DMS79 (cell line): ENCODE measurements at regions not wholly inside any gene's neighbourhood (a gene's known extent, or its start where the extent isn't known, plus 50 kb on each side); places are given as distances from the start of the nearest gene placed in this dataset.
"Not testable (repeated sequence)": the region's sequence is repeated elsewhere in the genome, so short reads cannot be mapped to it uniquely, and the experiment has no call there.

ENCODE experiments used
- DNase-seq: peaks from one replicate; lab custom pipeline; 2025; lab: John Stamatoyannopoulos, UW

DNA sequence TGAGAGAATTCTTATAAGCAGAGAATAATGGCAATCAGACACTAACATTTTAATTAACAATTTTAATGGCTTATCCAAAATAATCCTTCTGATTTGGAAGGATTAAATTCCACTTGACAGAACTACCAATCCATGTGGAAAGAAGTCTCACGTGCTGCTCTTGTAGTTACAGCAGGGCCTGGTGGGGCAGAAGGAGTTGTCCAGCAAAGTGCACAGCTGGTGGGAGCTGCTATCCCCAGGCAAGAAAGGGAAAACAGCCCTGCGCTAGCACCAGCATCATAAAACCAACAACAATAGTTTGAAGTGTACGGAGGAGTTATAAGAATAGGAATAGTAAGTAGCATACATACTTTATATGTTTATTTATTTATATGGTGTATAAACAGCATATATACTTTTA is 127.4 kb upstream of the TRIM2 start:
- DNase-seq: no peak

DNA sequence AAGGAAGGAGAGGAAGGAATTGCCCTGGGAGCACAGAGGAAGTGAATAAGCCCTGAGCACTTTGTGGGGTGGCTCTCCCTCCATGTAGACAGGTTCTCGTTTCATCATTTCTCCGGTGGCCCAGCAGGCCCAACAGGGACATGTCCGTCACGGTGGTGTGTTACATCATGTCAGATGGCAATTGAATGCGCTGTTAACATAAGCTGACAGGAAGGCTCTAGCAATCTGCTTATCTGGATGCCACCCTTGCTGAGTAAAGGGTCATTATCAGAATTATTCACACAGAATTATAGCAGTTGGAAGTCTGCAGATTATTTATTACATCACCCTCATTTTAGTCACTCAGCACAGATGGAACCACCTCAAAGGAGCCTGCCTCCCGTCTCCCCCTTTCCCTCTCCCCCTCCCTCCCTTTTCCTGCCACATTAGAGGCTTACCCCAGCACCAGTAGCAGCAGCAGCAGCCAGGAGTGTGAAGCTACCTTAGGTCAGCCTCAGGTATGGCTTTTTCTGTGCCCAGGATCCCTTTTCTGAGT is 124.3 kb upstream of the TRIM2 start:
- no peak for DNase-seq

DNA sequence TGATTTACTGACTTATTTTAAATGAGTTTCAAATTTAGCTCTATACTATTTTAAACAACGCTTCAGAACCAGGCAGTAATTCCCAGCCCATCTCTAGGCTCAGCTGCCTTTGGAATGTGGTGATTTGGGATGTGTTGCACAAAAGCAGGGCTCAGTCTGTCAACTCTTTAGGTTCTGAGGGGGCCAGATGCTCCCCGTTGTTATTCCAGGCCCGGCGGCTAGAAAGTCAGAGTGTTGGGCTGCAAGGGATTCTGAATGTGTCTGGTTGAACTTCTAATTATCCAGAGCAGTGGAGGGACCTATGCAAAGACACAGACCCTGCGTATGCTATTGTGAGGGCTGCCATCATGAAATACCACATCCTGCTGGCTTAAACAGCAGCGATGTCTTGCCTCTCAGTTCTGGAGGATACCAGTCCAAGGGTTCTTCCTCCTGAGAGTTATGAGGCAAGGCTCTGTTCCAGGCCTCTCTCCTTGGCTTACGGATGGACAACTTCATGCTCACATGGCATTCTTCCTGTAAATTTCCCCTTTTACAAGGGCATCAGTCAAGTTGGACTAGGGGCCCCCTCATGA is 123.2 kb upstream of the TRIM2 start:
- DNase-seq: no peak

DNA sequence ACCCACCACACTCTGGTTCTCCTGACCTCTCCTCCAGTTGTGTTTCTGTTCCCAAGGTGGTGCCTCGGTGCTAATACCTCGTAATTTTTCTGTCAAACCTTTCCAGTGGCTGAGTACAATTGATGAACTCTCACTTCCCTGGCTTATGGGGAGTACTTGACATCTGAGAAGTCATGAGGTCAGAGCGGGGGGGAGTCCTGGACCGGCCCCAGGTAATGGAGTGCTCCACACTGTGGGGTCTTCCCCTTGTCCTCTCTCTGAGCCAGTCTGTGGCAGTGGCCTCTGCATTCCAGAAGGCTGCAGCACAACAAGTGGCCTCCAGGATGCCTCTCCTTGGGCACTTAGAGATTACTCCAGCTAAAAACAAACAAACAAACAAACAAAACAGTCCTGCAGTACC is 122.5 kb upstream of the TRIM2 start:
- DNase-seq: no peak

DNA sequence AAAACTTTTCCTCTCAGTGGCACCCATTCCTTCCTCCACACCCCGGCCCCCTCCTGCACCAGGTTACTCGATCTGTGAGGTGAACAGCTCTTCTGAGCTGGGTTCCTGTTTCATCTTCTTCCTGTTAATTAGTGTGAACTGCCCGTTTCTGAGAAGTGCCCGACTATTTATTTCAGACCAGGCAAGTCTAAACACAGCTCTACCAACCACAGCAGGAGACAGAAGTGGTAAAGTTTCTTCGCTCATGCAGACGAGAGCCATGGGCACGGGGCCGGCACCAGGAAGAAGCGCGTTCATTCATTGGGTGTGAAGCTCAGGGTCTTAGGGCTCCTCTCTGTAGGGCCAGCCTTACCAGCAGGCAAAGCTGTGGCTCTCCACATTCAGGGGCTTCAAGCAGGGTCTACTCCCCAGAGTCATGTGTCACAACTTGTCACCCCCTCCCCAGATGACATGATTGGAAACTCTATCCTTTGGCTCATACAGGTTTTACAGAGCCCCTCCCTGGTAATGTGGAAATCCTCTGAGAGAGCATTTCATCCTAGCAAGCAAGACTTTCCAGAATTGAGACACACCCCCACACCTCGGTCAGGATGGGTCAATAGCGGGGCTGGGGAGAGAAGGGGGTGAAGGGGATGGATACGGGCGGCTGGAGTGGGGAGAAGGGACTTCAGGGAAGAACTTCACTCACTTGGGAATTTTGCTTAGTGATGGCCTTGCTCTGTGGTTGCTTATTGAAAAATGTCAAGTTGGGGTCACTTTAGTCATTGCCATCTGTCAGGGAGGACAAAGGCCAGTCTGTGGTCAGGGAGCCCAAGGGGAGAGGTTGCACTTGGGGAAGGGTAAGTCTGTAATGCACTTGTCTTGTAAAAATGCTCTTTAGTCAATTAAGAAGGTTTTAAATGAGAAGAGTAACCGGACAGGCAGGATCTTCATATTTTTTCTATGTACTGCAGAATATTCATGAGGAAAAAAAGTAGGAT is 121.6 kb upstream of the TRIM2 start:
- DNase-seq: peak; percentile 60

DNA sequence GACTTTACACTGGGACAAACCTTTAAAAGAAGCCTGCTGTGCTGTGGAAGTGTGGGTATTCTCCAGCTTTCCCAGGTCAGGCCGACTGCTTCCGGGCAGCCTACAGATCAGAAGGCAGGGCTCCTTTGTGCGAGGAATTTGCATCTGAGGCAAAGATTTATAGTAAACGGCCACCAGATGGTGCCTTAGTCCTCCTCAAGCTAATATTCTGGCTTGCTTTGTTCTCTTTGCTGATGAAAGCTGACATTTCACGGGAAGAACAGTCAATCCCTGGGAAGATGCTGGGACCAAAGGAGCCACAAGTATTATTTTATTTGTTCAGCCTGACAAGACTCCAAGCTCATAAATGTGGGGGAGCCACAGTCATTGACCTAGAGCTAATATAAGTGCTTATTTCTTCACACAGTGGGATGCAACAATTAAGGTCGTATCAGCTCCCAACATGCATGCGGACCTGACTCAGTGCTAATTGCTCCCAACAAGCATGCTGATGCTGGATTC is 120.7 kb upstream of the TRIM2 start:
- DNase-seq: peak; percentile 46

DNA sequence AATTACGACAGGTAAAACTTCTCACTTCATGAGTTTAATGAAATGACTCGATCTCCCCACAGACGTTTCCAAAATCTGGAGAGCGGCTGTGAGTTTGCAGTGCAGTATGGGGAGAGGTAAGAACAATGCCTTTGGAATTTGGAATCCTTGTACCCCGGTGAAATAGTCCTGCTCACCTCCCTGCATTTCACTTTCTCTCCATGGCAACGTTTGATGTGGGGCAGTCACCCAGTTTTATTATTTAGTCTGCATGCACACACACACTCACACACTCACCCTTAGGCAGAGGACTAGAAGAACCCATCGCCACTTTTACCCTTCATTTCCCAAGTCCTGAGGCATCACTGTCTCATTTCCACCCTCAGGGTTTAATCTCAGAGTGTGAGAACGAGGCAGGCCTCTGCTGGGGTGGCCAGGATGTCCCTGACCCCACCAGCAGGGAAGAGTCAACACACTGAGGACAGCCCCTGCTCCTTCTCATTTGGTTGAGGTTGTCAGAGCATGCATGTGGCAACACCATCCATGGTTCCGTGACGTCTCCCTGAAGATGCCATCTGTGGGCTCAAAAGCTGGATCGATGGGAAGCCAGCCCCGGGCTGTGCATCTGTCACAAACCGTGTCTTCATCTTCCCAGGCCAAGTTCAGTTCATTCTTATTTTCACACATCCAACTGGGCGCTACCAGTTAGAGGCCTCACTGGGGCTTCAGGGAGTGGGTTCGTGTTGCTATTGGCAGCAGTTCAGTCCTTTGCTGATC is 119.8 kb upstream of the TRIM2 start:
- no peak for DNase-seq

DNA sequence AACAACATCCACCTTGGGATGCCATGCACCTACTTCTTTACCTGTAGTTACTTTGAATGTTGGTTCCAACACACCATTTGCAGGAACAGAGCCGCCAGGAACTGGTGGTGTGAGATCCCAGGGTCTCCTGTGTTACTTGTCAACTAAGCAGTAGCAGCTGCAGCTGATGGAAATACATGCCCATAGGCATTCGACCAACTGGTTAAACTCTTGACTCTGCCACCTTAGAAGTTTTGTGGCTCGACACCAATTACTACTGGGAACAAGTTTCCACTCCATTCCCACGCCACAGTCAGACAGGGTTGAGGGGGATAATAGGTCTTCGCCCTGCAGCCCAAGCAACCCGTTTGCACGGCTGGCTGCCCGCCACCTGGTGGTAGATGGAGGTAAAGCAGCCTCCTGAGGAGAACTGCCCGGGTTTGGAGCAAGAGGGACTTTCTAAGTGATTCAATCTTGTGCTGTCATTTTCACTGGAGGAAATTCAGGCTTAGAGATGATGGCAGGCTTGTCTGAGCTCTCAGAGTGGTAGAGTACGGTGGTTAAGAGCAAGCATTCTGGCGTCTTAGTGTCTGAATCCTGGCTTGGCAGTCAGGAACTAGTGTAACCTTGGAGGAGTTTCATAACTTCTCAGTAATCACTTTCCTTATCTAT is 119.1 kb upstream of the TRIM2 start:
- DNase-seq: no peak

DNA sequence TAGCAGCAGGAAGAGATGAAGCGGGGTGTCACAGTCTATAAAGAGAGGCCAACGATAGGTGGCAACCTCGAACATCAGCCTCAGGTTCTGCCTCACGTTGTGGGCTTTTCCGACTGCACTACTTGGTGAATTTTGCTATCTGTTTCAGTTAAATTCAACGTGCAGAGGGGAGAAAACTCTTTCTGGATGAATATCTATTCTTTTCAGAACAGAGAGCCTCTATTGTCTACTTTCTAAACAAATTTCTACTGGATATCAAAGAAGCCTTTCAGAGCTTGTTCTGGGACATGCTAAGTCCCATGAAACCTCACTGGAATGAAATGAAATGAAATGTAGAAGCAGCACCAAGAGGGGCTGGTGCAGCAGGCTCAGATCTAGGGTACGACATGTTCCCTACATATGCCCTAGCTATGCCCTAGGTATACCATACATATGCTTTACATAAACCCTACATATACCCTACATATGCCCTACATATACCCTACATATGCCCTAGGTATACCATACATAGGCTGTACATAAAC is 116.5 kb upstream of the TRIM2 start:
- no peak for DNase-seq

DNA sequence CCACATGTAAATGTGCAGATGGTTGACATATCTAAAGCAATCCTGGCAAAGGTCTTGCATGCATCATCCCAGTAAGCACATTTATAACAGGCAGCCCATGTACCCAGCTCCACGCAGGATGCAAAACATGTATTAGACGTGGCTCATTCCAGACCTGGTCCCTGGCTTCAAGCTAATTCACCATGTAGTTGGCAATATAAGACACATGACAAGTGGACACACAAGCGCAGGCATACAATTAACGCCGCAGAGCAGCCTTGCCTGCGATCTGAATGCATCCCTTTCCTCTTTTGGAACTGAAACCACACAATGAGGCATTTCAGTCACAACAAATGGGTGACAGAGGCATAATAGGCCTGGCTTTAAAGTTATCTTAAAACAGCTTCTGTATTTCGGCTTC is 114.5 kb upstream of the TRIM2 start:
- no peak for DNase-seq

DNA sequence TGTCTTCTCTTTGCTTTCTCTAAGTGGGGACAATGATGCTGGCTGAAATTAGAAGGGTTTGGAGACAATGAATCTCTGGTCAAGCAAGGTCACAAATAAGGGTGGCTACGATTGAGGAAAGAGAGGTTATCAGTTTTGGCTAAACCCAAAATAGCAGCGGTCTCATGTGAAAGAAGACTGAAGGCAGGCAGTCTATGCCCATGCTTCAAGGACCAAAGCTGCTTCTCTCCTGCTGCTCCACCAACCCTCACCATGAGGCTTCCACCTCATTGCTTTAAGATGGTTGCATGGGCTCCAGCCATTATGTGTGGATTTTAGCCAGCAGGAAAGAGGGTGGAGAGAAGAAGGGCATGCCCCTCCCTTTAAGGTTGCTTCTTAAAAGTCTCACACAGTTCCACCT is 114.1 kb upstream of the TRIM2 start:
- DNase-seq: no peak

DNA sequence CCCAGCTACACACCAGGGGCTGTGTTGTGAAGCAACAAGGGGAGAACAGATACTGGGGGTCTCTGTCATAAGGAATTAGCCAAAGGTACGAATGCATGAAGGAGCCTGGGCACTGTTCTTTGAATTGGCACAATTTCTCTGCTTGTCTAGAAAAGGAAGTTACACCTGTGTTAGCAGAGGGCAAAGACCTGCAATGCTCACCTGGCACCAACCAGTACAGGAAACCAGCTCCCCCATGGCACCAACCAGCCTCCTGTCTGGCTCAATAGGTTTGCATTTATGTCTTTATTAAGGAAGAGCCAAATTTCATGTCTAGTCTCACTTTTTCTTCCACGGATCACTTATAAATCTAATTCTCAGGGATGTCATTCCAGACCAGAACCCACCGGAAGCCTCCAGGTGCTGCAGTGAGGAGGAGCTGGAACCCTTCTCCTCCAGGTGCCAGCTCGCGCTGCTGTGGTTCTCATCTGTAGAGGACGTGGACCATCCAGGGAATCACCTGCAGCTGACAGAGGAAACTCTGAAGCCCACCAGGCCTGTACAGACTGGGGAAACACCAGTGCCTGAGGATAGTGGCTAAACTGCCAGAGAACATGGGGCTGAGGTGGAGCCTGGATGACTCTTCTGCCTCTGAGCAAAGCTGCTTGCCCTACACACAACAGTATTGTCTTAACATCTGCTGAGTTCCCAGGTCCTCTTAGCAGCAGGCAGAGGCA is 113.4 kb upstream of the TRIM2 start:
- no peak for DNase-seq

DNA sequence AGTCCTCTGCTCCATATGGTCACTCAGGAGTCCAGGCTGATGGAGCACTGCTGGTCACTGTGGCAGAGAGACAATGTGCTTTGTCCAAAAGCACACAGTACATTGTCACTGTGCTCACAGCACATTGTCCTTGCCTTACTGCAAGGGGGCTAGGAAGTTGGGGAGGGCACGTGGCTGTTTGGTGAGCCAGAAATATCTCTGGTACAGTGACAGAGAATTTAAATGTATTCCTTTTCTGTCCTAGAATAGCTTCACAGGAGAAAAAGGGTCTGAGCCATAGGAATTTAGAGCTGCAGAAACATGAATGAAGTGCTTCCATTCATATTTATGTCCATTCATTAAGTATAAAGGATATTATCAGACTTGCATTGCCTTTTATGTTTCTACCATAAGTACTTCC is 110.8 kb upstream of the TRIM2 start:
- DNase-seq: no peak

DNA sequence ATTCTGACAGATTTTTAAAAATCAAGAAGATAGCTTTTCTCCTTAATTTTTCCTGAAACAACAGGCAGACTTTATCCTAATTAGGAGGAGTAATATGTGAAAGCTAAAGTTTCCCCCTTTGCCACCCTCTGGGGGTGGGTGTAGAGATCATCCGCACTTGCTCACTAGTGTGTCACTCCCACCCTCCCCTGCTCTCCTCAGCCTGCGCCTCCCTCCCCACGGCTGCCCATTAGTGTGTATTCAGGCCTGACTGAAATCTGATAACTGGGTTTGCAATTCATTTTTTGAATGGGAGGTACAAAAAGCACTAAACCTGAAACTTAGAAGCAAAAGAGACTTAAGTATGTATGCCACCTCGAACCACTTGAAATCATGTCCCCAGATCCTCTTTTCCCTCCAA is 110.4 kb upstream of the TRIM2 start:
- no peak for DNase-seq

DNA sequence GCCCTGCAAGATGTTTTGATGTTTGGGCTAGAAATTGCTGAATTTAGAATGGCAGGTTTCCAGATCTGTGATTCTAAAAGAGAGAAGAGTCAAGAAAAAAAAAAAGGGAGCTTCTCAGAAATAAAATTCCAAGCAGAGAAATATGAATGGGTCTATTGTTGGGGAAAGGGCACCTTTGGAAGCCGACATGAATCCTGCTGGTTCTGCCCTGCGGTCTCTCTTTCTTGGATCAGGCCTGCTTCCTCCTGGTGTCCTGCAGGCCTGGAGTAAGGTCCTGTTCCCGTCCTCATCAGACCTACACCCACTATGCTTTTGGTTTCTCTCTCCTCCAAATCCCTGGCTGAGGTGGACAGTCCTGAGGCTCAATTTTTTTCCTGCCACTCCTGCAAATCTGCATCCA is 109.8 kb upstream of the TRIM2 start:
- no peak for DNase-seq

DNA sequence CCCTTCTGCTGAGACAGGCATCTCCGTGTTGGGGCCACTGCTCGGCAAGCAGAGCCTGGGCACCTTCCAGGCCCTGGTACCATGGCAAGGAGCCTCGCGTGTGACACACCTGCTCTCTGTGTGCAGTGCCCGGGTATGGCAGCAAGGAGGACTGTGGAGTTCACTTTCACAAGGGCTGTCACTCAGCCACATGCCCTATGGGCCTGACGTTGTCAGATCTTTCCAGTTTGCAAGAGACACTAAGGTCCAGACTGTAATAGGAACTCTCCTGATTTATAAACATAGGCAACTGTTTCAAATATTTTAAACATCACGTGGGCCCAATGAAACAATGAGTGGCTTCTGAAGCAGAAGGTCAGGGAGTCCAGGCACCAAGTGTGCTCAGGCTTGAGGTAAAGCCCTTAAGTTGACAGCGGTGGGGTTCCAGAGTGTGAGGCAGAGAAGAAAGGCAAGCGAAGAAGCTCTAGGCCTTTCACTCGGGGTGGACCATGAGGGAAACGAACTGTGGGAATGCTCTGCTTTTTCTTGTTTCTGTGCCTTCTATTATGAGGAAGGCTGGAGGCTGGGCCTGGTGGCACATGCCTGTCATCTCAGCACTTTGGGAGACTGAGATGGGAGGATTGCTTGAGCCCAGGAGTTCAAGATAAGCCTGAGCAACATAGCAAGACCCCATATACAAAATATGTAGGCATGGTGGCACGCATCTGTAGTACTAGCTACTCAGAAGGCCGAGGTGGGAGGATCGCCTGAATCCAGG is 108.6 kb upstream of the TRIM2 start:
- no peak for DNase-seq

DNA sequence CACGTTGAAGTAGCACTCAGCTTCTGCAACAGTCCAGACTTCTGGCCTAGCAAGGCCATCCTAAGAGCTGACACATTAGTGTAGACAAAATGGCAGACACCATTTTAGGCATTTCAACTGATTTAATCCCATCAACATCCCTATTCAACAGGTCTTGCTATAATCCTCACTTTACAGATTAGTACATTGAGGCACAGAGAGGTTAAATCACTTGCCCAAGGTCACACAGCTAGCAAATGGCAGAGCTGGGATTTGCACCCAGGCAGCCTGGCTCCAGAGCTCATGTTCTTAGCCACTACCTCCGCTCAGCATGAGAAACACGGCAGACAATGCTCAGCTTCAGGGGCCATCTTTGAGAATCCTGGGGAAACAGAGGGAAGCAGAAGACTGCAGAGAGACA is 107.9 kb upstream of the TRIM2 start:
- no peak for DNase-seq

DNA sequence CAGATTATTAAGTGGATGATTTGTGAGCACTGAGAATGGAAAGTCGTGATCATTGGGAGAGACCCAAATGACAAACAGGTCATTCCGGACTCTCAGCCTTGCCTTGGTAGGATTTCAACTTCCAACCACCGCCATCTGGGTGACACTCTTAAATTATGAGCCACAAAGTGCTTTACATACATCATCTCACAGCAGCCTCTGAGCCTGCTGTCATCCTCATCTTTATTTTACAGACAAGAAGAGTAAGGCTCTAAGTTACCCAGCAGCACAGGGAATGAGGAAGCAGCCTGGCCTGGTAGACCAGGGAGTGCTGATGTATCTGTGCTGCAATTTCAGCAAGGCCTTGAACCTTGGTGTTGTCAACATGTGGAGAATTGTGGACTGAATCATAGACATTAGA is 105.8 kb upstream of the TRIM2 start:
- no peak for DNase-seq

DNA sequence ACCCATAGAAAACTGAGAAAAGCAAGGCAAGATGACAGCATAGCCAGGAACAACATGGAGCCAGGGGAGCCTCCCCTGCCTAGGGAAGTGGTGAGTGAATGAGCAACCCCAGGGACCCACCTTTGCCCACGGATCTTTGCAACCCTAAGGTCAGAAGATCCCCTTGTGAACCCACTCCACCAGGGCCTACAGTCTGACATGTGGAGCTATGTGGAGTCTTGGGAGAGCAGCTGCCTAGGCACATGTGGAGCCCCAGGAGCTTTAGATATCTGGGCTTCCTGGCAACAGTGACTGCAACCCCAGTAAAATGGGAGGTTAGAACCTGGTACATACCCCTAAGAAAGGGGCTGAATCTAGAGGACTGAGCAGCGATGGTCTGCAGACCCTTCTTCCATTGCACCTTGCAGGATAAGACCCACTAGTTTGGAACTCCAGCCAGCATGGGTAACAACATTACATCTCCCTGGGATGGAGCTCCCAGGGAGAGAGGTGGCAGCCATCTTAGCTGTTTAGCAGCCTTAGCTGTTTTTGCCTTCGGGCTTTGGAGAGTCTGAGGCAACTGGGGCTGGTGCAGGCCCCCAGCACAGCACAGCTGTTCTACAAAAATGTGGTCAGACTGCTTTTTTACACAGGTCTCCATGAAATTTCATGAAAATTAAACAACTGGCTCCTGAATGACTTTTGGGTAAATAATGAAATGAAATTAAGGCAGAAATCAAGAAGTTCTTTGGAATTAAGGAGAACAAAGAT is 104.7 kb upstream of the TRIM2 start:
- no peak for DNase-seq

DNA sequence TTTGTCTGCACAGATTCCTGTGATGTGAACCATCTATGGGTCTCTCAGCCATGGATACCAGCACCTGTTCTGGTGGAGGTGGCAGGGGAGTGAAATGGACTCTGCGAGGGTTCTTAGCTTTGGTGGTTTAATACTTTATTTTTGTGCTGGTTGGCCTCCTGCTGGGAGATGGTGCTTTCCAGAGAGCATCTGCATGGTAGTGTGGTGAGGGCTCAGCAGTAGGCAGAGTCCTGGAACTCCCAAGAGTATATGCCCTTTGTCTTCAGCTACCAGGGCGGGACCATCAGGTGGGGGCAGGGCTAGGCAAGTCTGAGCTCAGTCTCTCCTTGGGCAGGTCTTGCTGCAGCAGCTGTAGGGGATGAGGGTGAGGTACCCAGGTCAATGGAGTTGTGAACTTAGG is 97.5 kb upstream of the TRIM2 start:
- DNase-seq: not testable (repeated sequence)
